ENCODE measurements at regions not wholly inside any gene's neighbourhood (a gene's known extent, or its start where the extent isn't known, plus 50 kb on each side); places are given as distances from the start of the nearest gene placed in this dataset.

- no peaks in the 10 kb centered on the region for H3K4me1 ChIP-seq (ENCODE audit: control insufficient read depth, insufficient read depth, low read length)
- no peak overlapping the region for H3K4me3 ChIP-seq (ENCODE audit: low read length)
- no peaks in the 10 kb centered on the region for H3K36me3 ChIP-seq (ENCODE audit: control insufficient read depth, insufficient read depth, low read length)
- no peak overlapping the region for H3K9ac ChIP-seq (ENCODE audit: low read length)
- H3K27ac ChIP-seq (ENCODE audit: low read depth, low read length): no peak overlapping the region
- no peaks in the 10 kb centered on the region for H3K27me3 ChIP-seq (ENCODE audit: control insufficient read depth, insufficient read depth, low read length)
These were observed 1218.4 kb upstream of the CITED2 start for GRCh38 chr6:140592877-140593276.

GRCh38 chr6:140590641-140591040 is 1216.2 kb upstream of the CITED2 start:
- no peak overlapping the region for H3K4me3 ChIP-seq (ENCODE audit: low read length)
- H3K9ac ChIP-seq (ENCODE audit: low read length): no peak overlapping the region
- no peak overlapping the region for H3K27ac ChIP-seq (ENCODE audit: low read depth, low read length)
- no peaks in the 10 kb centered on the region for H3K27me3 ChIP-seq (ENCODE audit: control insufficient read depth, insufficient read depth, low read length)
- no peaks in the 10 kb centered on the region for H3K4me1 ChIP-seq (ENCODE audit: control insufficient read depth, insufficient read depth, low read length)
- H3K36me3 ChIP-seq (ENCODE audit: control insufficient read depth, insufficient read depth, low read length): no peaks in the 10 kb centered on the region

GRCh38 chr6:140586426-140587061 is 1212.1 kb upstream of the CITED2 start:
- Histone ChIP-seq H3K36me3 (ENCODE audit: control insufficient read depth, insufficient read depth, low read length) (no peaks in the 10 kb centered on the region), H3K27ac (ENCODE audit: low read depth, low read length) (no peak overlapping the region), H3K4me1 (ENCODE audit: control insufficient read depth, insufficient read depth, low read length) (no peaks in the 10 kb centered on the region), H3K27me3 (ENCODE audit: control insufficient read depth, insufficient read depth, low read length) (no peaks in the 10 kb centered on the region), H3K9ac (ENCODE audit: low read length) (no peak overlapping the region), H3K4me3 (ENCODE audit: low read length) (no peak overlapping the region)

- H3K27me3 ChIP-seq (ENCODE audit: control insufficient read depth, insufficient read depth, low read length): no peaks in the 10 kb centered on the region
- no peak overlapping the region for H3K4me3 ChIP-seq (ENCODE audit: low read length)
- no peaks in the 10 kb centered on the region for H3K36me3 ChIP-seq (ENCODE audit: control insufficient read depth, insufficient read depth, low read length)
- H3K9ac ChIP-seq (ENCODE audit: low read length): no peak overlapping the region
- no peaks in the 10 kb centered on the region for H3K4me1 ChIP-seq (ENCODE audit: control insufficient read depth, insufficient read depth, low read length)
- H3K27ac ChIP-seq (ENCODE audit: low read depth, low read length): no peak overlapping the region
These were observed 1207.2 kb upstream of the CITED2 start for GRCh38 chr6:140581601-140582000.

- Histone ChIP-seq H3K9ac (ENCODE audit: low read length) (no peak overlapping the region), H3K27me3 (ENCODE audit: control insufficient read depth, insufficient read depth, low read length) (no peaks in the 10 kb centered on the region), H3K27ac (ENCODE audit: low read depth, low read length) (no peak overlapping the region), H3K36me3 (ENCODE audit: control insufficient read depth, insufficient read depth, low read length) (no peaks in the 10 kb centered on the region), H3K4me3 (ENCODE audit: low read length) (no peak overlapping the region), H3K4me1 (ENCODE audit: control insufficient read depth, insufficient read depth, low read length) (no peaks in the 10 kb centered on the region)
These were observed 1205.5 kb upstream of the CITED2 start for GRCh38 chr6:140579918-140580317.

- no peak overlapping the region for H3K4me3 ChIP-seq (ENCODE audit: low read length)
- H3K9ac ChIP-seq (ENCODE audit: low read length): no peak overlapping the region
- no peaks in the 10 kb centered on the region for H3K27me3 ChIP-seq (ENCODE audit: control insufficient read depth, insufficient read depth, low read length)
- H3K4me1 ChIP-seq (ENCODE audit: control insufficient read depth, insufficient read depth, low read length): peaks cover 3% of the 10 kb centered on the region
- no peaks in the 10 kb centered on the region for H3K36me3 ChIP-seq (ENCODE audit: control insufficient read depth, insufficient read depth, low read length)
- H3K27ac ChIP-seq (ENCODE audit: low read depth, low read length): no peak overlapping the region
These were observed 1201.6 kb upstream of the CITED2 start for GRCh38 chr6:140576004-140576555.

GRCh38 chr6:140572867-140573266 is 1198.4 kb upstream of the CITED2 start:
- no peaks in the 10 kb centered on the region for H3K27me3 ChIP-seq (ENCODE audit: control insufficient read depth, insufficient read depth, low read length)
- no peak overlapping the region for H3K9ac ChIP-seq (ENCODE audit: low read length)
- peaks cover 3% of the 10 kb centered on the region for H3K4me1 ChIP-seq (ENCODE audit: control insufficient read depth, insufficient read depth, low read length)
- H3K4me3 ChIP-seq (ENCODE audit: low read length): no peak overlapping the region
- H3K27ac ChIP-seq (ENCODE audit: low read depth, low read length): no peak overlapping the region
- no peaks in the 10 kb centered on the region for H3K36me3 ChIP-seq (ENCODE audit: control insufficient read depth, insufficient read depth, low read length)

- Histone ChIP-seq H3K4me1 (ENCODE audit: control insufficient read depth, insufficient read depth, low read length) (peaks cover 8% of the 10 kb centered on the region), H3K9ac (ENCODE audit: low read length) (no peak overlapping the region), H3K4me3 (ENCODE audit: low read length) (no peak overlapping the region), H3K36me3 (ENCODE audit: control insufficient read depth, insufficient read depth, low read length) (no peaks in the 10 kb centered on the region), H3K27me3 (ENCODE audit: control insufficient read depth, insufficient read depth, low read length) (no peaks in the 10 kb centered on the region), H3K27ac (ENCODE audit: low read depth, low read length) (peak overlapping the region; percentile 24)
These were observed 1197.7 kb upstream of the CITED2 start for GRCh38 chr6:140572129-140572528.

- no peaks in the 10 kb centered on the region for H3K36me3 ChIP-seq (ENCODE audit: control insufficient read depth, insufficient read depth, low read length)
- H3K27ac ChIP-seq (ENCODE audit: low read depth, low read length): no peak overlapping the region
- no peak overlapping the region for H3K4me3 ChIP-seq (ENCODE audit: low read length)
- H3K27me3 ChIP-seq (ENCODE audit: control insufficient read depth, insufficient read depth, low read length): no peaks in the 10 kb centered on the region
- peaks cover 15% of the 10 kb centered on the region for H3K4me1 ChIP-seq (ENCODE audit: control insufficient read depth, insufficient read depth, low read length)
- H3K9ac ChIP-seq (ENCODE audit: low read length): no peak overlapping the region
These were observed 1196.7 kb upstream of the CITED2 start for GRCh38 chr6:140571145-140571544.

- H3K27me3 ChIP-seq (ENCODE audit: control insufficient read depth, insufficient read depth, low read length): no peaks in the 10 kb centered on the region
- H3K4me1 ChIP-seq (ENCODE audit: control insufficient read depth, insufficient read depth, low read length): peaks cover 13% of the 10 kb centered on the region
- H3K9ac ChIP-seq (ENCODE audit: low read length): no peak overlapping the region
- no peak overlapping the region for H3K27ac ChIP-seq (ENCODE audit: low read depth, low read length)
- no peaks in the 10 kb centered on the region for H3K36me3 ChIP-seq (ENCODE audit: control insufficient read depth, insufficient read depth, low read length)
- H3K4me3 ChIP-seq (ENCODE audit: low read length): no peak overlapping the region
These were observed 1193.0 kb upstream of the CITED2 start for GRCh38 chr6:140567466-140567865.

- Histone ChIP-seq H3K27me3 (ENCODE audit: control insufficient read depth, insufficient read depth, low read length) (no peaks in the 10 kb centered on the region), H3K9ac (ENCODE audit: low read length) (no peak overlapping the region), H3K27ac (ENCODE audit: low read depth, low read length) (peak overlapping the region; percentile 46), H3K4me3 (ENCODE audit: low read length) (no peak overlapping the region), H3K36me3 (ENCODE audit: control insufficient read depth, insufficient read depth, low read length) (no peaks in the 10 kb centered on the region), H3K4me1 (ENCODE audit: control insufficient read depth, insufficient read depth, low read length) (peaks cover 12% of the 10 kb centered on the region)
These were observed 1192.4 kb upstream of the CITED2 start for GRCh38 chr6:140566781-140567277.

- Histone ChIP-seq H3K9ac (ENCODE audit: low read length) (no peak overlapping the region), H3K4me3 (ENCODE audit: low read length) (no peak overlapping the region), H3K27ac (ENCODE audit: low read depth, low read length) (no peak overlapping the region), H3K4me1 (ENCODE audit: control insufficient read depth, insufficient read depth, low read length) (peaks cover 12% of the 10 kb centered on the region), H3K27me3 (ENCODE audit: control insufficient read depth, insufficient read depth, low read length) (no peaks in the 10 kb centered on the region), H3K36me3 (ENCODE audit: control insufficient read depth, insufficient read depth, low read length) (no peaks in the 10 kb centered on the region)
These were observed 1189.3 kb upstream of the CITED2 start for GRCh38 chr6:140563728-140564127.

GRCh38 chr6:140561701-140562100 is 1187.3 kb upstream of the CITED2 start:
- Histone ChIP-seq H3K36me3 (ENCODE audit: control insufficient read depth, insufficient read depth, low read length) (no peaks in the 10 kb centered on the region), H3K4me1 (ENCODE audit: control insufficient read depth, insufficient read depth, low read length) (peaks cover 4% of the 10 kb centered on the region), H3K27me3 (ENCODE audit: control insufficient read depth, insufficient read depth, low read length) (no peaks in the 10 kb centered on the region), H3K27ac (ENCODE audit: low read depth, low read length) (no peak overlapping the region), H3K4me3 (ENCODE audit: low read length) (no peak overlapping the region), H3K9ac (ENCODE audit: low read length) (no peak overlapping the region)

Measured in rectal smooth muscle tissue (tissue), 1 donor.